ENCODE measurements at regions not wholly inside any gene's neighbourhood (a gene's known extent, or its start where the extent isn't known, plus 50 kb on each side); places are given as distances from the start of the nearest gene placed in this dataset.

DNA sequence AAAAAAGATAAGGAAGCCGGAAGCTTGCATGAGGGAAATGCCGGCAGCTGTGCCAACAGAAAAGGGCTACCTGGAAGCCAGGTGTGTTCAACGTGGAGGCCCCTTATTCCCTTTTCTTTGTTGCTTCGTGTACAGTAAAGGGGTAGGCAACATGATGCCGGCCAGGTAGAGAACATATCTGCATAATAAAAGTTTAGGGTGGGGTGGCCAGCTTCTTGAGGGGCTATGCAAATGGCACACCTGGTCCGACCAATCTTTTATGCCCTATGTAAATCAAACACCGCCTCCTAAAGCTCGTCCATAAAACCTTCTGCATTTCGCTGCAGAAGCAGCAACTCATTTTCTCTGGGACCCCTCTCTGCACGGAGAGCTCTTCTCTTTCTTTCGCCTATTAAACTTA lies 911.6 kb downstream of the KCNJ2 start:
- DNase-seq (ENCODE audit: low spot score), result no peak
- Histone ChIP-seq H3K9me3 (ENCODE audit: control insufficient read depth in 4 of 4, low read length in 3 of 4) (no peaks in the 10 kb centered on the region), H3K9ac (ENCODE audit: low read depth in 1 of 2, low read length in 2 of 2) (no peak overlapping the region), H3K4me1 (ENCODE audit: control insufficient read depth in 4 of 4, insufficient read depth in 4 of 4, low read length in 3 of 4) (peaks cover 0 to 4% (median 2%) of the 10 kb centered on the region in 4 donors), H3K27ac (ENCODE audit: low read depth in 1 of 2, low read length in 2 of 2) (no peak overlapping the region), H3K27me3 (ENCODE audit: control insufficient read depth in 4 of 4, insufficient read depth in 4 of 4, low read length in 3 of 4) (no peaks in the 10 kb centered on the region), H3K4me3 (ENCODE audit: low read depth in 1 of 3, low read length in 3 of 3) (no peak overlapping the region), H3K36me3 (ENCODE audit: control insufficient read depth in 4 of 4, insufficient read depth in 3 of 4, low read depth in 1 of 4, low read length in 3 of 4) (no peaks in the 10 kb centered on the region)
- TF ChIP-seq NR2F2 (IDR thresholded peaks at IDR 0.05), result no peak
- no peak for TF ChIP-seq HNF4G (IDR thresholded peaks at IDR 0.05)
- 90% methylated on average over 11 of the region's 11 CpGs for WGBS

- Histone ChIP-seq H3K36me3 (ENCODE audit: control insufficient read depth in 4 of 4, insufficient read depth in 3 of 4, low read depth in 1 of 4, low read length in 3 of 4) (no peaks in the 10 kb centered on the region), H3K9me3 (ENCODE audit: control insufficient read depth in 4 of 4, low read length in 3 of 4) (no peaks in the 10 kb centered on the region), H3K9ac (ENCODE audit: low read depth in 1 of 2, low read length in 2 of 2) (no peak overlapping the region), H3K27me3 (ENCODE audit: control insufficient read depth in 4 of 4, insufficient read depth in 4 of 4, low read length in 3 of 4) (no peaks in the 10 kb centered on the region), H3K27ac (ENCODE audit: low read depth in 1 of 2, low read length in 2 of 2) (no peak overlapping the region), H3K4me3 (ENCODE audit: low read depth in 1 of 3, low read length in 3 of 3) (no peak overlapping the region), H3K4me1 (ENCODE audit: control insufficient read depth in 4 of 4, insufficient read depth in 4 of 4, low read length in 3 of 4) (peaks cover 0 to 4% (median 2%) of the 10 kb centered on the region in 4 donors)
- TF ChIP-seq GABPA (IDR thresholded peaks at IDR 0.05 in 1 of 2, conservative IDR thresholded peaks at IDR 0.05 in 1 of 2) (no peak), RAD21 (IDR thresholded peaks at IDR 0.05) (peak in 1 of 2 donors; percentile 7), FOXA2 (IDR thresholded peaks at IDR 0.05) (peak; percentile 29), HNF4A (conservative IDR thresholded peaks at IDR 0.05) (peak; percentile 73 to 88), CTCF (IDR thresholded peaks at IDR 0.05; ENCODE audit: low read depth, low read length, missing input control) (no peak), SP1 (IDR thresholded peaks at IDR 0.05) (no peak), HNF4G (IDR thresholded peaks at IDR 0.05) (peak; percentile 14), FOXA1 (IDR thresholded peaks at IDR 0.05) (no peak), RXRA (IDR thresholded peaks at IDR 0.05) (peak in 1 of 2 donors; percentile 38)
- TF ChIP-seq, protein P1, sequence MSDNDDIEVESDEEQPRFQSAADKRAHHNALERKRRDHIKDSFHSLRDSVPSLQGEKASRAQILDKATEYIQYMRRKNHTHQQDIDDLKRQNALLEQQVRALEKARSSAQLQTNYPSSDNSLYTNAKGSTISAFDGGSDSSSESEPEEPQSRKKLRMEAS (IDR thresholded peaks at IDR 0.05), result no peak
- no peak for DNase-seq (ENCODE audit: low spot score)
Measured at GRCh38 chr17:71081666-71082065, 912.3 kb downstream of the KCNJ2 start.

GRCh38 chr17:71084219-71084618 lies 914.9 kb downstream of the KCNJ2 start:
- H3K9me3 ChIP-seq (ENCODE audit: control insufficient read depth in 4 of 4, low read length in 3 of 4), result no peaks in the 10 kb centered on the region
- H3K9ac ChIP-seq (ENCODE audit: low read depth in 1 of 2, low read length in 2 of 2), result no peak overlapping the region
- TF ChIP-seq CTCF (IDR thresholded peaks at IDR 0.05; ENCODE audit: low read depth, low read length, missing input control) (peak; percentile 40), ZBTB33 (IDR thresholded peaks at IDR 0.05) (no peak), RAD21 (IDR thresholded peaks at IDR 0.05) (peak; percentile 73 to 82)
- no peak overlapping the region for H3K4me3 ChIP-seq (ENCODE audit: low read depth in 1 of 3, low read length in 3 of 3)
- H3K27ac ChIP-seq (ENCODE audit: low read depth in 1 of 2, low read length in 2 of 2), result no peak overlapping the region
- DNase-seq (ENCODE audit: low spot score), result peak; percentile 34
- peaks cover 0 to 4% (median 2%) of the 10 kb centered on the region in 4 donors for H3K4me1 ChIP-seq (ENCODE audit: control insufficient read depth in 4 of 4, insufficient read depth in 4 of 4, low read length in 3 of 4)
- H3K36me3 ChIP-seq (ENCODE audit: control insufficient read depth in 4 of 4, insufficient read depth in 3 of 4, low read depth in 1 of 4, low read length in 3 of 4), result no peaks in the 10 kb centered on the region
- WGBS, result 55% methylated on average over 5 of the region's 5 CpGs
- no peaks in the 10 kb centered on the region for H3K27me3 ChIP-seq (ENCODE audit: control insufficient read depth in 4 of 4, insufficient read depth in 4 of 4, low read length in 3 of 4)

Data from liver (tissue), 8 donors.